SK-N-SH (cell line): ENCODE measurements at regions not wholly inside any gene's neighbourhood (a gene's known extent, or its start where the extent isn't known, plus 50 kb on each side); places are given as distances from the start of the nearest gene placed in this dataset.

Experiments
- CTCF ChIA-PET: fragments of 300-600, 350-600 bp; formaldehyde crosslinking; extraction: SDS; loops from one replicate; lab custom pipeline; 2021; lab: Yijun Ruan, JAX
- POLR2A ChIA-PET: fragments of 350-600 bp; sonication (Branson Sonifier 250); formaldehyde crosslinking; extraction: SDS; loops from one replicate; lab custom pipeline; 2020; ENCODE audit warnings: antibody characterized with exemption, inconsistent platforms; lab: Yijun Ruan, JAX
- DNase-seq: peaks from one replicate; pipeline ENCODE4 v3.0.0; 2012
- H2AFZ ChIP-seq: fragments of 200-600 bp; sonication (generic); 2 replicates; pipeline ENCODE4 v1.8.1; 2016; ENCODE audit warnings: antibody characterized with exemption, mild to moderate bottlenecking, low read depth
- H3F3A ChIP-seq: fragments of 200-600 bp; sonication (generic); replicated peaks from 2 replicates; pipeline ENCODE3; 2016; ENCODE audit warnings: antibody characterized with exemption, mild to moderate bottlenecking; ENCODE audit not compliant: insufficient read depth
- H3K27ac ChIP-seq, 2 experiments: fragments of 200-500 bp in 1 of 2; fragments of 200-600 bp in 1 of 2; sonication (Bioruptor generic) in 1 of 2; sonication (generic), shearing (Covaris generic) in 1 of 2; 2 replicates each; pipeline versions ENCODE4 v1.5.1 to v1.6.1; 2014 to 2016; ENCODE audit warnings: low read depth in 2 of 2, inconsistent platforms in 1 of 2, low read length in 1 of 2, mild to moderate bottlenecking in 1 of 2, mixed read lengths in 1 of 2
- H3K27me3 ChIP-seq: fragments of 200-600 bp; sonication (generic), shearing (Covaris generic); 2 replicates; pipeline ENCODE4 v1.6.1; 2016; ENCODE audit warnings: mixed run types; ENCODE audit not compliant: insufficient read depth
- H3K36me3 ChIP-seq, 2 experiments: fragments of 200-500 bp in 1 of 2; fragments of 200-600 bp in 1 of 2; sonication (Bioruptor generic) in 1 of 2; sonication (generic) in 1 of 2; replicated peaks in 1 of 2; 2 replicates each; pipeline versions ENCODE3 to v1.5.1; 2014 to 2016; ENCODE audit warnings: low read length in 1 of 2, mild to moderate bottlenecking in 1 of 2; ENCODE audit not compliant: insufficient read depth in 2 of 2, control insufficient read depth in 1 of 2
- H3K4me1 ChIP-seq, 2 experiments: fragments of 200-500 bp in 1 of 2; fragments of 200-600 bp in 1 of 2; sonication (Bioruptor generic) in 1 of 2; sonication (generic), shearing (Covaris generic) in 1 of 2; 2 replicates each; pipeline versions ENCODE4 v1.5.1 to v1.6.1; 2014 to 2016; ENCODE audit warnings: low read depth in 1 of 2, low read length in 1 of 2, mixed run types in 1 of 2; ENCODE audit not compliant: insufficient read depth in 2 of 2, control insufficient read depth in 1 of 2
- H3K4me2 ChIP-seq: fragments of 200-600 bp; sonication (generic), shearing (Covaris generic); 2 replicates; pipeline ENCODE4 v1.6.1; 2017; ENCODE audit warnings: mixed run types
- H3K4me3 ChIP-seq, 2 experiments: fragments of 200-500 bp in 1 of 2; fragments of 200-600 bp in 1 of 2; sonication (Bioruptor generic) in 1 of 2; sonication (generic), shearing (Covaris generic) in 1 of 2; 2 replicates each; pipeline versions ENCODE4 v1.5.1 to v1.8.1; 2014 to 2016; ENCODE audit warnings: low read depth in 2 of 2, inconsistent platforms in 1 of 2, low read length in 1 of 2, mild to moderate bottlenecking in 1 of 2, mixed read lengths in 1 of 2, moderate library complexity in 1 of 2
- H3K79me2 ChIP-seq: fragments of 200-600 bp; sonication (generic); 2 replicates; pipeline ENCODE4 v1.8.1; 2017; ENCODE audit warnings: mild to moderate bottlenecking; ENCODE audit not compliant: insufficient read depth
- H3K9ac ChIP-seq: fragments of 200-600 bp; sonication (generic); 2 replicates; pipeline ENCODE4 v1.6.1; 2017; ENCODE audit warnings: mixed run types
- H3K9me2 ChIP-seq: fragments of 200-600 bp; sonication (generic); 2 replicates; pipeline ENCODE4 v1.6.1; 2017; ENCODE audit warnings: mixed run types
- H3K9me3 ChIP-seq: fragments of 200-600 bp; sonication (generic); 2 replicates; pipeline ENCODE4 v1.6.1; 2017; ENCODE audit warnings: mixed run types, mild to moderate bottlenecking, moderate library complexity
- H4K20me1 ChIP-seq: fragments of 200-600 bp; sonication (generic); 2 replicates; pipeline ENCODE4 v1.6.1; 2017; ENCODE audit warnings: mild to moderate bottlenecking, mixed run types; ENCODE audit not compliant: insufficient read depth
- CHD2 ChIP-seq: fragments of 150-350 bp; IDR thresholded peaks from 2 replicates; pipeline ENCODE4 v1.6.1; 2018; ENCODE audit warnings: low read length; ENCODE audit not compliant: partially characterized antibody
- ELF1 ChIP-seq: IDR thresholded peaks from 2 replicates; pipeline ENCODE4 v1.4.0; 2012
- FOSL2 ChIP-seq: IDR thresholded peaks from 2 replicates; pipeline ENCODE4 v1.4.0; 2012; ENCODE audit warnings: low read depth, mild to moderate bottlenecking, moderate library complexity, borderline replicate concordance
- FOXJ3 ChIP-seq: sonication (generic); formaldehyde crosslinking; IDR thresholded peaks from 2 replicates; pipeline ENCODE4 v1.5.1; 2020; ENCODE audit warnings: mild to moderate bottlenecking, missing genetic modification reagents
- GATA2 ChIP-seq: sonication (generic); formaldehyde crosslinking; IDR thresholded peaks from 2 replicates; pipeline ENCODE4 v1.5.0; 2020; ENCODE audit warnings: mild to moderate bottlenecking, missing genetic modification reagents
- MAX ChIP-seq: IDR thresholded peaks from 2 replicates; pipeline ENCODE4 v1.4.0; 2012; ENCODE audit warnings: low read depth
- MXI1 ChIP-seq: IDR thresholded peaks from 2 replicates; pipeline ENCODE4 v1.6.1; 2012; ENCODE audit warnings: mild to moderate bottlenecking, low read depth, low read length, improper control_type of control experiment
- NRF1 ChIP-seq: IDR thresholded peaks from 2 replicates; pipeline ENCODE4 v1.6.1; 2012; ENCODE audit warnings: low read depth, mild to moderate bottlenecking, low read length
- PBX3 ChIP-seq: IDR thresholded peaks from 2 replicates; pipeline ENCODE4; 2012
- POLR2AphosphoS5 ChIP-seq: IDR thresholded peaks from 2 replicates; pipeline ENCODE4 v1.6.1; 2012; ENCODE audit warnings: low read depth, low read length
- RAD21 ChIP-seq: IDR thresholded peaks from 2 replicates; pipeline ENCODE4 v1.6.1; 2012; ENCODE audit warnings: mild to moderate bottlenecking, low read length
- RCOR1 ChIP-seq: fragments of 150-350 bp; IDR thresholded peaks from 2 replicates; pipeline ENCODE4 v1.6.1; 2017; ENCODE audit warnings: antibody characterized with exemption, low read length
- SIN3A ChIP-seq: IDR thresholded peaks from 2 replicates; pipeline ENCODE4 v1.6.1; 2012; ENCODE audit warnings: low read depth, mild to moderate bottlenecking, low read length, moderate library complexity, borderline replicate concordance
- TEAD4 ChIP-seq: IDR thresholded peaks from 2 replicates; pipeline ENCODE4 v1.4.0; 2012; ENCODE audit warnings: mild to moderate bottlenecking, borderline replicate concordance; ENCODE audit not compliant: insufficient read depth
- WGBS: methylation state at CpG from one replicate; pipeline ENCODE4 v1.1.6; 2017; ENCODE audit warnings: low lambda C conversion rate; 5-methylcytosine and 5-hydroxymethylcytosine counted together

GRCh38 chr5:63719147-63719546 is 243.1 kb downstream of the HTR1A start:
- no peaks in the 10 kb centered on the region for H3K36me3 ChIP-seq
- H3F3A ChIP-seq = no peaks in the 10 kb centered on the region
- no peak for DNase-seq

GRCh38 chr5:63700241-63700640 is 262.0 kb downstream of the HTR1A start:
- Histone ChIP-seq H3K79me2 (no peaks in the 10 kb centered on the region), H2AFZ (no peak overlapping the region), H3K4me3 (no peak overlapping the region; a peak in 1 of 4 replicates), H3K9me3 (no peaks in the 10 kb centered on the region), H3K4me1 (no peaks in the 10 kb centered on the region), H3K9ac (no peak overlapping the region), H3K27me3 (no peaks in the 10 kb centered on the region), H3F3A (no peaks in the 10 kb centered on the region), H4K20me1 (no peaks in the 10 kb centered on the region), H3K27ac (no peak overlapping the region), H3K36me3 (no peaks in the 10 kb centered on the region), H3K9me2 (no peaks in the 10 kb centered on the region), H3K4me2 (no peak overlapping the region)
- DNase-seq = no peak
- no peak for TF ChIP-seq ELF1
- no peak for TF ChIP-seq GATA2 (CRISPR knock-in tag)
- TF ChIP-seq TEAD4 = no peak
- no peak for TF ChIP-seq PBX3
- TF ChIP-seq NRF1 = no peak
- no peak for TF ChIP-seq RCOR1
- no peak for TF ChIP-seq SIN3A
- TF ChIP-seq FOSL2 = no peak
- TF ChIP-seq MXI1 = no peak
- no peak for TF ChIP-seq CHD2
- TF ChIP-seq FOXJ3 (CRISPR knock-in tag) = no peak
- POLR2A ChIA-PET = no interaction called here
- CTCF ChIA-PET = no interaction called here
- WGBS = 4% methylated on average over 1 of the region's 1 CpG

More at GRCh38 chr5:63719147-63719546, 243.1 kb downstream of the HTR1A start:
- H3K4me3 ChIP-seq = no peak overlapping the region
- no peaks in the 10 kb centered on the region for H3K79me2 ChIP-seq
- H2AFZ ChIP-seq = no peak overlapping the region
- TF ChIP-seq MAX (no peak), POLR2AphosphoS5 (no peak), MXI1 (no peak), FOSL2 (no peak), ELF1 (no peak), RAD21 (no peak)
- H4K20me1 ChIP-seq = no peaks in the 10 kb centered on the region
- H3K9me2 ChIP-seq = no peaks in the 10 kb centered on the region
- CTCF ChIA-PET = no interaction called here
- no peak overlapping the region for H3K27ac ChIP-seq
- H3K9ac ChIP-seq = no peak overlapping the region
- H3K9me3 ChIP-seq = no peaks in the 10 kb centered on the region
- no peak overlapping the region for H3K4me2 ChIP-seq
- H3K4me1 ChIP-seq = no peaks in the 10 kb centered on the region
- POLR2A ChIA-PET = no interaction called here
- 4% methylated on average over 1 of the region's 1 CpG for WGBS
- no peaks in the 10 kb centered on the region for H3K27me3 ChIP-seq

DNA sequence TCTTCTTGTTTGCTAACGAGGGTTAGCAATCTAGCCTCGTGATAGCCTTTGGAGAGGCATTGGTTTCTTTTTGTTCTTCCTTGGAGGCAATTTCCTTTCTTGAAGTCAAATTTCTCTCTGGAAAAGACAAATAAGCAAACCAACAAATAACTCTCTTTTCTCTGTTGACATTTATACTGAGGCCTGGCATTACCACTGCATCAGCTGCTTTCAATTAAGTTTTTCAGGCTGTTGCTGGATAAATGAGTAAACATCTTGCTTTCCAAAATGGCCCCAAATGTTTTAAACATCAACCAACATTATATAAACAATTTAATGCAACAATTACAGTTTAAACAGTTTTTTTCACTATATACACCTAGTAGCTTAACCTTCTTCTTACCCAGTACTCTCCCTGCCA is 264.4 kb downstream of the HTR1A start:
- CTCF ChIA-PET = no interaction called here
- Histone ChIP-seq H3K9me3 (no peaks in the 10 kb centered on the region), H3K9me2 (no peaks in the 10 kb centered on the region), H3K4me1 (no peaks in the 10 kb centered on the region), H3K4me2 (no peak overlapping the region), H3K9ac (no peak overlapping the region), H3K27ac (no peak overlapping the region), H3K79me2 (no peaks in the 10 kb centered on the region), H3K27me3 (no peaks in the 10 kb centered on the region), H4K20me1 (no peaks in the 10 kb centered on the region), H3F3A (no peaks in the 10 kb centered on the region), H2AFZ (no peak overlapping the region), H3K4me3 (no peak overlapping the region), H3K36me3 (no peaks in the 10 kb centered on the region)
- DNase-seq = no peak
- POLR2A ChIA-PET = no interaction called here
- no peak for TF ChIP-seq MAX
- no peak for TF ChIP-seq GATA2 (CRISPR knock-in tag)
- WGBS = 2% methylated on average over 2 of the region's 2 CpGs
